ENCODE measurements at regions not wholly inside any gene's neighbourhood (a gene's known extent, or its start where the extent isn't known, plus 50 kb on each side); places are given as distances from the start of the nearest gene placed in this dataset.
A peak's percentile ranks its signal among the peaks of the same experiment; 100 is the strongest.

GRCh38 chr6:154653385-154653784 is 79.8 kb upstream of the SCAF8 start:
- no peak for TF ChIP-seq CTCF (IDR thresholded peaks at IDR 0.05; ENCODE audit: low read depth, low read length, missing control alignments)
- DNase-seq (ENCODE audit: extremely low read depth, low read depth): no peak
- no peak overlapping the region for H3K4me3 ChIP-seq (replicated peaks; ENCODE audit: low read depth, low read length)

- DNase-seq (ENCODE audit: extremely low read depth, low read depth): peak; percentile 50
- no peak for TF ChIP-seq CTCF (IDR thresholded peaks at IDR 0.05; ENCODE audit: low read depth, low read length, missing control alignments)
Observed at GRCh38 chr6:154653853-154654252, 79.4 kb upstream of the SCAF8 start.

GRCh38 chr6:154656660-154657059 is 76.6 kb upstream of the SCAF8 start:
- DNase-seq (ENCODE audit: extremely low read depth, low read depth): no peak
- no peak overlapping the region for H3K4me3 ChIP-seq (replicated peaks; ENCODE audit: low read depth, low read length)
- no peak for TF ChIP-seq CTCF (IDR thresholded peaks at IDR 0.05; ENCODE audit: low read depth, low read length, missing control alignments)

More at GRCh38 chr6:154653853-154654252, 79.4 kb upstream of the SCAF8 start:
- no peak overlapping the region for H3K4me3 ChIP-seq (replicated peaks; ENCODE audit: low read depth, low read length)

GRCh38 chr6:154661768-154662167 is 71.4 kb upstream of the SCAF8 start:
- peak; percentile 47 for DNase-seq (ENCODE audit: extremely low read depth, low read depth)
- peak; percentile 22 for TF ChIP-seq CTCF (IDR thresholded peaks at IDR 0.05; ENCODE audit: low read depth, low read length, missing control alignments)
- H3K4me3 ChIP-seq (replicated peaks; ENCODE audit: low read depth, low read length): no peak overlapping the region

- no peak for TF ChIP-seq CTCF (IDR thresholded peaks at IDR 0.05; ENCODE audit: low read depth, low read length, missing control alignments)
- no peak overlapping the region for H3K4me3 ChIP-seq (replicated peaks; ENCODE audit: low read depth, low read length)
- no peak for DNase-seq (ENCODE audit: extremely low read depth, low read depth)
Observed at GRCh38 chr6:154664287-154664686, 68.9 kb upstream of the SCAF8 start.

- TF ChIP-seq CTCF (IDR thresholded peaks at IDR 0.05; ENCODE audit: low read depth, low read length, missing control alignments): no peak
- H3K4me3 ChIP-seq (replicated peaks; ENCODE audit: low read depth, low read length): no peak overlapping the region
- DNase-seq (ENCODE audit: extremely low read depth, low read depth): no peak
Observed at GRCh38 chr6:154668156-154668555, 65.1 kb upstream of the SCAF8 start.

- no peak for TF ChIP-seq CTCF (IDR thresholded peaks at IDR 0.05; ENCODE audit: low read depth, low read length, missing control alignments)
- no peak for DNase-seq (ENCODE audit: extremely low read depth, low read depth)
- no peak overlapping the region for H3K4me3 ChIP-seq (replicated peaks; ENCODE audit: low read depth, low read length)
Observed at GRCh38 chr6:154672086-154672485, 61.1 kb upstream of the SCAF8 start.
